Left ventricle myocardium inferior (tissue), 1 donor: ENCODE measurements at regions not wholly inside any gene's neighbourhood (a gene's known extent, or its start where the extent isn't known, plus 50 kb on each side); places are given as distances from the start of the nearest gene placed in this dataset.
"Not testable (repeated sequence)": the region's sequence is repeated elsewhere in the genome, so short reads cannot be mapped to it uniquely, and the experiment has no call there.

Source experiments
- DNase-seq: peaks from one replicate; pipeline ENCODE4 v3.0.0-alpha.2; 2020
- H3K27ac ChIP-seq: fragments of 200-600 bp; replicated peaks from 2 replicates; pipeline ENCODE4 v1.8.0; 2021
- H3K27me3 ChIP-seq: fragments of 200-600 bp; 2 replicates; pipeline ENCODE4 v1.8.0; 2021; ENCODE audit warnings: low read depth
- H3K36me3 ChIP-seq: fragments of 200-600 bp; 2 replicates; pipeline ENCODE4 v1.8.0; 2021
- H3K4me1 ChIP-seq: fragments of 200-600 bp; 2 replicates; pipeline ENCODE4 v1.8.0; 2021
- H3K4me3 ChIP-seq: fragments of 200-600 bp; 2 replicates; pipeline ENCODE4 v1.8.0; 2021; ENCODE audit warnings: mild to moderate bottlenecking, moderate library complexity
- H3K9me3 ChIP-seq: fragments of 200-600 bp; replicated peaks from 2 replicates; pipeline ENCODE4 v1.8.0; 2021
- intact Hi-C: fragments of 100-400 bp; cut with micrococcal nuclease; formaldehyde crosslinking; loops from one replicate; pipeline ENCODE4 v1.11.0; 2022
- TF ChIP-seq, protein P1 (sequence below): fragments of 200-600 bp; IDR thresholded peaks from 2 replicates; pipeline ENCODE4 v1.8.0; 2021; ENCODE audit warnings: antibody characterized with exemption, mild to moderate bottlenecking, borderline replicate concordance
- donor health status: DM: no; HTN: yes; CAD: no; lungs with severe emphysema.

DNA sequence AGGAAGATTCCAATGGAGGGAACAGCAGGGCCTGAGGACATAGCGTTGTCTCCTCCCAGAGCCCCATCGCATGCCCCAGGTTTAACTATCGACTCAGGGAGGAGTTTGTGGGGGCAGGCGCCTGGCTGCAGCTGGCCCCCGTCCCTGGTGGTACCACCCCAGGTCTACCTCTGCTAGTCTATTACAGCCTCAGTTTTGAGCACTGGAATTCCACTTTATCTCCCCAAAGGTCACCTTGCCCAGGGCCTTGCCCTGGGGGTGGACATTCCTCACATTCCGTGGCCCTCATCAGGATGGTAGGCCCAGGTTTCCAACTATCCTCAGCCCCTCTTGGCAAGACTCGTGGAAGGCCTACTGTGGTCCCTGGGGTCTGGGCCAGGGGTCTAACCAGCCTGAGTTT is 65.4 kb upstream of the SSBP3 start:
- Histone ChIP-seq H3K27me3 (peaks cover 35% of the 10 kb centered on the region), H3K36me3 (no peaks in the 10 kb centered on the region), H3K27ac (no peak overlapping the region), H3K9me3 (no peaks in the 10 kb centered on the region), H3K4me1 (peaks cover 17% of the 10 kb centered on the region), H3K4me3 (no peak overlapping the region)
- DNase-seq, result no peak
- intact Hi-C loops, result no loop called here
- TF ChIP-seq, protein P1, sequence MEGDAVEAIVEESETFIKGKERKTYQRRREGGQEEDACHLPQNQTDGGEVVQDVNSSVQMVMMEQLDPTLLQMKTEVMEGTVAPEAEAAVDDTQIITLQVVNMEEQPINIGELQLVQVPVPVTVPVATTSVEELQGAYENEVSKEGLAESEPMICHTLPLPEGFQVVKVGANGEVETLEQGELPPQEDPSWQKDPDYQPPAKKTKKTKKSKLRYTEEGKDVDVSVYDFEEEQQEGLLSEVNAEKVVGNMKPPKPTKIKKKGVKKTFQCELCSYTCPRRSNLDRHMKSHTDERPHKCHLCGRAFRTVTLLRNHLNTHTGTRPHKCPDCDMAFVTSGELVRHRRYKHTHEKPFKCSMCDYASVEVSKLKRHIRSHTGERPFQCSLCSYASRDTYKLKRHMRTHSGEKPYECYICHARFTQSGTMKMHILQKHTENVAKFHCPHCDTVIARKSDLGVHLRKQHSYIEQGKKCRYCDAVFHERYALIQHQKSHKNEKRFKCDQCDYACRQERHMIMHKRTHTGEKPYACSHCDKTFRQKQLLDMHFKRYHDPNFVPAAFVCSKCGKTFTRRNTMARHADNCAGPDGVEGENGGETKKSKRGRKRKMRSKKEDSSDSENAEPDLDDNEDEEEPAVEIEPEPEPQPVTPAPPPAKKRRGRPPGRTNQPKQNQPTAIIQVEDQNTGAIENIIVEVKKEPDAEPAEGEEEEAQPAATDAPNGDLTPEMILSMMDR, result no peak

DNA sequence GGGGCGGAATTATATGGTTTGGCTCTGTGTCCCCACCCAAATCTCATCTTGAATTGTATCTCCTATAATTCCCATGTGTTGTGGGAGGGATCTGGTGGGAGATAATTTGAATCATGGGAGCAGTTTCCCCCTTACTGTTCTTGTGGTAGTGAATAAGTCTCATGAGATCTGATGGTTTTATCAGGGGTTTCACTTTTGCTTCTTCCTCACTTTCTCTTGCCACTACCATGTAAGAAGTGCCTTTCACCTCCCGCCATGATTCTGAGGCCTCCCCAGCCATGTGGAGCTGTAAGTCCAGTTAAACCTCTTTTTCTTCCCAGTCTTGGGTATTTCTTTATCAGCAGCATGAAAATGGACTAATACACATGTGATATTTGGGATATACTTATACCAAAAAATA is 63.2 kb upstream of the SSBP3 start:
- DNase-seq, intact Hi-C loops, H3K9me3 ChIP-seq, H3K4me3 ChIP-seq, H3K27ac ChIP-seq, H3K36me3 ChIP-seq: not testable (repeated sequence)
- Histone ChIP-seq H3K4me1 (peaks cover 13% of the 10 kb centered on the region), H3K27me3 (peaks cover 20% of the 10 kb centered on the region)

DNA sequence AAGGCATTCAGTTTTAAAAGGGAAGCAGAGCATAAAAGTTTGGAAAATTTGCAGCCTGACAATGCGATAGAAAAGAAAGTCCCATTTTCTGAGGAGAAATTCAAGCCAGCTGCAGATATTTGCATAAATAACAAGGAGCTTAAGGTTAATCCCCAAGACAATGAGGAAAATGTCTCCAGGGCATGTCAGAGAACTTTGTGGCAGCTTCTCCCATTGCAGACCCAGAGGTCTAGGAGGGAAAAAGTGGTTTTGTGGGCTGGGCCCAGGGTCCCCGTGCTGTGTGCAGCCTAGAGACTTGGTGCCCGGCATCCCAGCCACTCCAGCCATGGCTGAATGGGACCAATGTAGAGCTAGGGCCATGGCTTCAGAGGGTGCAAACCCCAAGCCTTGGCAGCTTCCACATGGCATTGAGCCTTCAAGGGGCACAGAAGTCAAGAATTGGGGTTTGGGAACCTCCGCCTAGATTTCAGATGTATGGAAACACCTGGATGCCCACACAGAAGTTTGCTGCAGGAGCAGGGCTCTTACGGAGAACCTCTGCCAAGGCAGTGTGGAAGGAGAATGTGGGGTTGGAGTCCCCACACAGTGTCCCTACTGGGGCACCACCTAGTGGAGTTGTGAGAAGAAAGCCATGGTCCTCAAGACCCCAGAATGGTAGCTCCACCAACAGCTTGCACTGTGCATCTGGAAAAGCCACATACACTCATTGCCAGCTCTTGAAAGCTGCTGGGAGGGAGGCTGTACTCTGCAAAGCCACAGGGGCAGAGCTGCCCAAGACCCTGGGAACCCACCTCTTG is 62.3 kb upstream of the SSBP3 start:
- H3K9me3 ChIP-seq, intact Hi-C loops, H3K4me3 ChIP-seq, H3K27ac ChIP-seq, H3K36me3 ChIP-seq, DNase-seq: not testable (repeated sequence)
- H3K27me3 ChIP-seq, result peaks cover 10% of the 10 kb centered on the region
- H3K4me1 ChIP-seq, result peaks cover 17% of the 10 kb centered on the region

DNA sequence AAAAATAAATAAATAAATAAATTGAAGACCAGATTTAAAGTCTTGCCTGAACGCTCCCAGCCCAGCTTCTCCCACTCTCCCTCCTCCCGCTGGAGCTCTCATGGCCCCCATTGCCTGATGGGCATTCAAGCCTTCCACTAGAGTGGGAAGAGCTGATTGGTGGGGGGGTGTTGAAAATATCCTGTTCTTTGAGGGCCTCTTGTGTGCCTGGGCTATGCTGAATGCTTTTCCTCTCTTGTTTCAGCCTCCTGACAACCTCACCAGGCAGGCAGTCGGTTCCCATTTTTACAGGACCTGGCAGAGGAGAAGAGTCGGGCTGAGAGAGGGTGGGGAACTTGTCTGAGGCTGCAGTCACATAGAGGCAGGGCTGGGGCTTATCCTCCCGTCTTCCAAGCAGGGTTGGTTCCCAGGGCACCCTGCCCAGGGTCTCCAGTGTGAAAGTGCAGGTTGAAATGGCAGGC is 59.2 kb upstream of the SSBP3 start:
- H3K27me3 ChIP-seq, result no peaks in the 10 kb centered on the region
- H3K4me1 ChIP-seq, result peaks cover 29% of the 10 kb centered on the region
- no peaks in the 10 kb centered on the region for H3K36me3 ChIP-seq
- no peak overlapping the region for H3K27ac ChIP-seq
- no peak for DNase-seq
- no peaks in the 10 kb centered on the region for H3K9me3 ChIP-seq
- intact Hi-C loops, result no loop called here
- H3K4me3 ChIP-seq, result no peak overlapping the region
- TF ChIP-seq, protein P1, result no peak

DNA sequence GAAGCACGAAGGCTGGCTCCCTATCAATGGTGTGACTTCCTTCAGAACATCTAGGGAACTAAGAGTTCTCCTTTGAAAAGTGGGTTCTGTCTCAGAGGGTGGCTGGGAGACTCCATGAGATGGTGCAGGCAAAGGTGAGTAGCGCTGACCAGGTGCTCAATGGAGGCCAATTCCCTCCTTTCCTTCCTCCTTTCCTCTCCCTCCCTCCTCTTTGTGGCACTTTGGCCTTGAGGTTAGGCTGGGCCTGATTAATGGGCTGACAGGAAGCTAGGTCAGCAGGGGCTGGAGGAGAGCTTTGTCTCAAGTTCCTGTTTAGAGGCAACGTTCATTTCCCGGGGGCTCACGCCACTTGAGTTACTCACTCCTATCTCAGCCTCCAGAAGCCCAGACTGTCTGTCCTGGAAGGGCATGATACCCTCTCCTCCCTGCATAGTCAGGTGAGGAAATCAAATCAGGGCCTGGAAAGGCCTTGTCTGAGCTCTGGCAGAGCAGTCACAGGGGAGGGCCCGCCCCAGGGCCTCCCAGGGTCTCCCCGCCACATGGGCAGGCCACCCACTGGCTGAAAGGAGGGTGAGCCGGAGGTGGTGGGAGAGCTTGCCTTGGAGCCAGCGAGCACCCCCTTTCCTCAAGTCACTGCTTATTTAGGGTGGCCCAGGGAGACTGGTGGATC is 58.4 kb upstream of the SSBP3 start:
- intact Hi-C loops, result no loop called here
- no peak overlapping the region for H3K4me3 ChIP-seq
- DNase-seq, result no peak
- no peaks in the 10 kb centered on the region for H3K36me3 ChIP-seq
- TF ChIP-seq, protein P1, result no peak
- H3K9me3 ChIP-seq, result no peaks in the 10 kb centered on the region
- H3K27me3 ChIP-seq, result no peaks in the 10 kb centered on the region
- H3K27ac ChIP-seq, result no peak overlapping the region
- peaks cover 34% of the 10 kb centered on the region for H3K4me1 ChIP-seq

DNA sequence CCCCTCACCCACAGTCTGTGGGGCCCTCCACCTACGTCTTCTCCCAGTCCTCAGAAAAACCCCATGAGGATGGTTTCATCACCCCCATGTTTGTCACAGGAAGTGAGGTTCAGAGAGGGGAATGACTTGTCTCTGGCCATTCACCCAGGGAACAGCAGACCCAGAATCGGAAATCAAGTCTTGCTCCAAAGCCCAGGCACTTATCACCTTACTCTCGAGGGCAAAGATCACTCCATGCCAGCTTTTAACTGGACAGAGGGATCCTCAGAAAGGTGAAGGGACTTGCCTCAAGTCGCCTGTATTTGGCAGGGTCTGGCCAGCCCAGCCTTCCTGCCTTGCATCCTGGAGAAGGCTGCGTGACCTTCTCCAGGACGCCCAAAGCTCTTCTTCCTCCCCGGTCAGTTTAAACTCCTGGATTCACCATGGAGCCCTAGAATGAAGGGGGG is 57.9 kb upstream of the SSBP3 start:
- no peak overlapping the region for H3K4me3 ChIP-seq
- H3K9me3 ChIP-seq, result no peaks in the 10 kb centered on the region
- no peaks in the 10 kb centered on the region for H3K27me3 ChIP-seq
- intact Hi-C loops, result no loop called here
- peaks cover 36% of the 10 kb centered on the region for H3K4me1 ChIP-seq
- TF ChIP-seq, protein P1, result no peak
- no peak overlapping the region for H3K27ac ChIP-seq
- DNase-seq, result no peak
- H3K36me3 ChIP-seq, result no peaks in the 10 kb centered on the region
